ENCODE measurements at regions not wholly inside any gene's neighbourhood (a gene's known extent, or its start where the extent isn't known, plus 50 kb on each side); places are given as distances from the start of the nearest gene placed in this dataset.

DNA sequence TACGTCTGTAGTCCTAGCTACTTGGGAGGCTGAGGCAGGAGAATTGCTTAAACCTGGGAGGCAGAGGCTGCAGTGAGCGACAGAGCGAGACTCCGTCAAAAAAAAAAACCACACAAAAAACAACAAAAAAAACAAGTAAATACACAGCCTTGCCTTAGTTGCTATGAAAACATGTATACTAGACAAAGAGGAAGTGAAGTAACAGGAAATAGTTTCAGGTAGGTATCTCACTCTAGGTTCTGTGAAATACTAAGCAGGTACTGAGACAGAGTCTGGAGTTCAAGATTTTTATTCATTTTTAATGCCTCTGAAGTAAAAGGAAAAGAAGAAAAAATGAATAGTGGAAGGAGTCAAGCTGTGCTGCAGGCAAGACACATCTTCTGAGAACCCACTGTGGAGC is 687.9 kb upstream of the RGMB start:
- DNase-seq: no peak

DNA sequence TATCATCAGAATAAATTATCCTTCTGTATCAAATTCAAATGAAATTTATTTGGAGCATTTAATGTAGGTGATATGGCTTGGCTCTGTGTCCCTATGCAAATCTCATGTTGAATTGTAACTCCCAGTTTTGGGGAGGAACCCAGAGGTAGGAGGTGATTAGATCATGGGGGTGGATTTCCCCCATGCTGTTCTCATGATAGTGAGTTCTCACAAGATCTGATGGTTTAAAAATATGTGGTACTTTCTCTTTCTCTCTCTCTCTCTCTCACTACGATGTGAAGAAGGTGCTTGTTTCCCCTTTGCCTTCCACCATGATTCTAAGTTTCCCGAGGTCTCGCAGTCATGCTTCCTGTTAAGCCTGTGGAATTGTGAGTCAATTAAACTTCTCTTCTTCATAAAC is 678.4 kb upstream of the RGMB start:
- DNase-seq: no peak

DNA sequence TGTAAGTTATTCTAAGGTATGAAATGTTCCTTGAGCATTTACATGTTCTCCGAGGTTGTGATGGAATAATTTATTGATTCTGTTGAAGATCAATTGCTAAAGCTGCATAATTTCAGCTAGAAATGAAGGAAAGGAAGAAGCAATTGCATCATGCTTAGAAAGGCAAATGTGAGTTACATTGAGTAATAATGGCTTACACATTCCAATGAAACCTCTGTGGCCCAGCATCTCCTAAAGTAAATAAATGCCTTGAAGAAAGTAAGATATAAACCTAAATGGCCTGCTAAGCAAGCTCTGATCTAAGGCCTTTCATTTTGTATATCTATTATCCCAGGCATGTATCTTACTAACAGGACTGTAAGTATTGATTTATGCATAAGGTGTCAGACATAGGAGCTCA is 677.3 kb upstream of the RGMB start:
- no peak for DNase-seq

DNA sequence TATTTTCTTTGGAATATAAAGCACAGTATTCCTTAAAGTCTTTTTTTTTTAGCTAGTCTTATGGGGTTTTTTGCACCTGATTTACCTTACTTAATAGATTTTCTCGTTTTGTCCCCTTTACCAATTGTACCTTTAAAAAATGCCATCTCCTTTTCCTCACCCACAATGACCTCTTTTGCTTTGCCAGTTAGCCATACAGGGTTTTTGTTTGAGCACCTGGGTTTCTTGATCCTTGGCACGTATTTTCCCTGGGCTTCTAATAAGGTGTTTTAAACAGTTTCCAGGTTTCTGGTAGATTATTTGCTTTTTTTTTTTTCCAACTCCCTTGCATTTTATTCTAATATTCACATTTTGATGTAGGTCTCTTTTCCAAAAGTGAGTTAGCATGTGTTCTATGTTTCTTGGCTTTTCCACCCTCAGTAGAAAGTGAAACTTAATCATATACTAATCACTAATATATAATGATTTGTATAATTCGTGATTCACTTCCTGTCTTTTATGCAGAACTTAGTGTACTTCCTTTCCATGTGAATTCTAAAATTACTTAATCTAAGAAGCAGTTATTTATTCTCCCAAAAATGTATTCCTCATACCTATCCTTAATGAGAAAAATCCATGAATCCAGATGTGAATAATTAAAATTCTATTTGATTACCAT is 673.9 kb upstream of the RGMB start:
- DNase-seq: no peak

DNA sequence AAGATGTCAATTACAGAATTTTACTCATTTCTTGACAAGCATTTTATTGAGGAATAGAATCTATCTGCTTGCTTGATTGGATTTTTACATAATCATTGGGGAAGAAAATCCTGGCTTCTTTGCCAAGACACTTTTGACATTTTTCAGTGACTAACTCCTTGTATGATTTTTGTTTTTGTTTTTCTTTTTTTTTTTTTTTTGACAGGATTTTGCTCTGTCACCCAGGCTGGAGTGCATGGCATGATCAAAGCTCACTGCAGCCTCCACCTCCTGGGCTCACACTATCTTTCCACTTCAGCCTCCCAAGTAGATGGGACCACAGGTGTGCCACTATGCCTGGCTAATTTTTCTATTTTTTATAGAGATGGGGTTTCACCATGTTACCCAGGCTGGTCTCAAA is 672.3 kb upstream of the RGMB start:
- no peak for DNase-seq

DNA sequence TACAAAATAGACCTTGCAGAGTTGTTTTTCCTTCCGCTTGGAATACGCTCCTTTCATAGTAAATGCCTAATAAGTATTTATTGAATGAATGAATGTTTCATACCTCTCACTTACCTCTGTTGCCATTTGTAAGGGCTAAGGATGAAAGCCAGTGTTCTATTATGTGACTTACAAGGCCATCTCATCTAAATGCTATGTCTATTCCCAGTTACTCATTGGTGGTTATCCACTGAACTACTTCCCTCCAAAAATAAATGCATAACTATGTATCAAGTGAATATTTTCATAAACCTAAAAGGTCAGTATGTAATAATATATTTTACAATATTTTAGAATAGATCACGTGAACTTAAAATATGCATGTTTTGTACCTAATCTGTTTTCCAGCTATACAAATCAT is 670.5 kb upstream of the RGMB start:
- DNase-seq: no peak

DNA sequence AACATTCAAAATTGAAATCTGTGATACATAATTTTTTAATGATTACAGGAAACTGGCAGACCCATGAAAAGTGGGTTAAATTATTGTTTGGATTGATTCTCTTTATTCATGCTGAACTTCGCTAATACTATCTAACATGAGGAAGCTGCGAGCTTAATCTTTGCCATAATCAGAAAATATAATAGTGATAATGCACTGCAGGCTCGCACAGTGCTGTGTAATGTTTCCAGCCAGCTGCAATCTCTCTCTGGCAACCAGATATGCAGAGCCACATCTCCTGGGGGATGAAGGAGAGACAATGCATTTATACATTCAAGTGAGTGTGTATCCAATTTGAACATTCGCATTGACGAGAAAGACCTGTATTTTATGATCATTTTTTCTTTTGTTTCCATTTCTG is 669.7 kb upstream of the RGMB start:
- no peak for DNase-seq

DNA sequence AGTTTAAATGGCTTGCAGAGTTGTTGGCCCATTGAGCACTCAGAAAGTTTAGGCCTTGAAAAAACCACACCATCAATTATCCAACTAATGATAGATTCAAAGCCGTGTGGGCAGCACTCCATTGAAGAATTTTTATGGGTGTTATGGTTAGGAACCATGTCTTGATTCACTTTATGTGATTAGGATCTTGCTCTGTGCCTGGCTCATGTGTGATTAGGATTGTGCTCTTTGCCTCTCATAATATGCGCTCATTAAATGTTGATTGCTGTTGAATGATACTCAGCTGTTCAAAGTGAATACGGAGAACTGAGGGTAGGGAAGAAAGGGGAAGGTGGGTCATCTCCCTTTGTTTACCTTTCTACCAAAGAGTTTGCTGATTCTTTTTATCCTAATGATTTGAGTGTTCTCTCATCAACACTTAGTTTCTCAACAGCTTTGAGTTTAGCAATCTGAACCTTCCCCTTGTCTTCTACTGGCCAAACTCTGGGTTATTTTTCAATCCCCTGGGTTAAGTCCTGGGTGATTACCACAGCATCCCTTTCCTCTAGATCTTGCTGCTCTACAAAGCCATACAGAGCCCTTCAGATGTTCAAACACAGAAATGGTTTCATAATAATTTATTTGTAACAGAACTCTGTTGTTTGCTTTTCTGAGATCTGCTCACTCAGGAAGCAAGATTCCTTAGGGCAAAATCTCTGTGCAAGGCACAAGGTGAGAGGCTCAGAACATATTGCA is 668.8 kb upstream of the RGMB start:
- DNase-seq: no peak

DNA sequence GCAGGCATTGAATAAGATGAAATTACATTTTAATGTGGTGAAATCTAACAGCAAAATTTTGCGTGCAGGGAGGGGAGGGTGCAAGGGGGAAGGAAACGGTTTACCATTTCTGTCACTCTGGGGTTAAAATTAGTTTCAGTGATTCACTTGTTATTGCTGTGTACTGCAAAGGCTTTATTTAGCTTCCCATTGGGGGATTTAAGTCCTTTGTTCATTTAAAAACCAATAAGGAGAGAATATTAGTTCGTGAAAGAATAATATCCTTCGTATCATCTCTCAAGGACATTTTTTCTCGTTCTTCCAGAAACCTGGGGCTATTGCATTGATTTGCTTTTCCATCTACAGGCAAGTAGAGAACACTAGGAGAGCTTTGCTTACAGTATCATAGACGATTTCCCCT is 667.8 kb upstream of the RGMB start:
- DNase-seq: no peak

DNA sequence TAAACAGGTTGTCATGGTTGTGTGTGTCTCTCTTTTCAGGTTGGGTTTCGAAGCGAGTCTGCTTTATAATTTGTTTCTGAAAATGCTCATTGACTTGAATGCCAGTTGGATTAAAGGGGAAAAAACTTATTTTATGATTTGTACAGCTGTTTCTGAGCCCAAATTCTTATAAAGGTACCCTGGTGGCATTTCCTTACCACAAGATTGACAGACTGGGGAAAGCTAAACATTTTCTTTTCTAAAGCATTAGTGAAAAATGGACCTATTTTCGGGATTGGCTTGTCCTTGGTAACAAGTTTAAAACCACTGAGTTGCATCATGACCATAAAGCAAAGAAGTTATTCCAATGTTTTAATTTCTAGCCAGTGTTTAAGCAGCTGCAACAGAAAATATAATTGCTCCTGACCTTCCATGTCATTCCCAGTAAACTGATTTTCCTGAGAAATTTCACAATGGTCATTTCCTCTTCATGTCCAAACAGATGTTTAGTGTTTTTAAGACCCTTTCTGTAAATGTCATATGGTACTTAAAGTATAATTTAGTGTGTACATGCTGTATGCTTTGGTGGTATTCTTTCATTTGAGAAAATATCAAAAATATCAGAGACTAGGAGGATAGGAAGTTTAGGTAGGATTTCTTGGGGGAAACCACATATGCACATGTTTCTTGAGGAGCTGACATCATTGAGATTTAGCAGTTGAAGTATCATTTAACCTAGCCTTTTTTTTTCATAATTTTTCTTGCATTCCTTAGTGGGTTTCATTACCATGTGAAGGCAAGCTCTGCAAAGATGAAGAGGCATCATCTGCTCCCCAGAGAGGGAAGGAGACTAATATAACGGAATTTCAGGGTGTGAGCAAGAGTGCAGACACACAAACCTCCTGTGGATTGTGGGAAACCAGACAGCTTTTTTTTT is 667.1 kb upstream of the RGMB start:
- DNase-seq: no peak

DNA sequence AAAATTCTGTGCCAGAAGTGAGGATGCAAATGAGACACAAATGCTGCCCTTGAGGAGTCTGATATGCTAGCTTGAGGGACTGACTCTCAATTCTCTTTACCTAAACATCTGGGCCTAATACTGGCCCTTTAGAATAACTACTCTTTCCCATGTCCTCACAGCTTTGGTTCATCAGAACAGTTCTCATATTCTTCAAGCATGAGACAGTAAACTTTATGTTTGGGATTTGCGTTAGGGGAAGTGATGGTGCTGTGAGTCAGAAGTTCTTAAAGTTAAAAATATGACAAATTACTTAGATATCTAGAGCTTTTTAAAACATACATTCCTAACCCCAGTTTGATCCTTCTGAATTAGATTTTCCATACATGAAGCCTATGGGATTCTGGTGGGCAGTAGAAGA is 665.0 kb upstream of the RGMB start:
- DNase-seq: no peak

DNA sequence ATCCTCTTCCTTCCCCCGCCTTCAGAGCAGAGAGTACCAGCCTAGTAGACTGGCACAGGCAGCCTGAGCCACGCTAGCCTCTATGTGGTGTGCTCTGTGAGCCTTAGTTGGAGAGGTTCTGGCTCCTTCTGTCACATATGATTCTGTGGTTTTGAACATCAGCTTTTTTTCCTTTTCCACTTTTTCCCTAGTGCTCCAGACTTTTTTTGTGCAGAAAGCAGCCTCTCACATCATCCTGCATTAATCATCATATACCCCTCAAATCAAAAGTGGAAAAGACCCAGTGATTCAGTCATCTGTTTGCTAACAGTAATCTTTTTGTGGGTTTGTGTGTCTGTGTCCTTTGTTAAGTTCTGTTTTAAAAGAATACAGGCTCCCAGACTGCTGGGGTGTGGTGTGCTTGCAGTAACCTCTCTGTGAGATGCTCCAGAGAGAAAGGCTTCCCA is 663.9 kb upstream of the RGMB start:
- DNase-seq: no peak

DNA sequence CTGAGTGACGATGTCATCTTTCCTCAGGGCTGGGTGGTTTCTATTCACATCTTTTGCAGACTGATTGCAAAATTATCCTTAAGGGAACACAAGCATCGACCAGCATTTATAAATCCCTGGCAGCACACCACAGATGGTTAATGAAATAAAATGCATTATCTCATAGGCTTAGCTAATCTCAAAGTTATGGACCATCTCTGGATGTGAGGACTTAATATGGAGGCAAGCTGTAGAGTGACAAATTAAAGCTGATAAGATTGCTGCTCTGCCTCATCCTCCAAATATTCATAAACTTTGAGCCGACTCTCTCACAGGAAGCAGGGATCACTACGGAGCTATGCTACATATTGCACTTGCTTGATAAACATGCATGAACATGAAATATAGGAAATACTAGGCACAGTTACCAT is 663.2 kb upstream of the RGMB start:
- DNase-seq: peak in 1 of 2 experiments; percentile 2

DNA sequence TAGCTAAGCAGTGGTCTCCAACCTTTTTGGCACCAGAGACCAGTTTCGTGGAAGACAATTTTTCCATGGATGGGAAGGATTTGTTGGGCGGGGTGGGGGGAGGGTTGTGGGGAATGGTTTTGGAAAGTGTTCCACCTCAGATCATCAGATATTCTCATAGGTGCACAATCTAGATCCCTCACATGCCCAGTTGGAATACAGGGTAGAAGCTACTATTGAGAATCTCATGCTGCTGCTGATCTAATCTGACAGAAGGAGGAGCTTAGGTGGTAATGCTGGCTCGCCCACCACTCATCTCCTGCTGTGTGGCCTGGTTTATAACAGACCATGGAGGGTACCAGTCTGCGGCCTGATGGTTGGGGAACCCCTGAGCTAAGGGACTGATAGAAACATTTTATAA is 662.7 kb upstream of the RGMB start:
- no peak for DNase-seq

DNA sequence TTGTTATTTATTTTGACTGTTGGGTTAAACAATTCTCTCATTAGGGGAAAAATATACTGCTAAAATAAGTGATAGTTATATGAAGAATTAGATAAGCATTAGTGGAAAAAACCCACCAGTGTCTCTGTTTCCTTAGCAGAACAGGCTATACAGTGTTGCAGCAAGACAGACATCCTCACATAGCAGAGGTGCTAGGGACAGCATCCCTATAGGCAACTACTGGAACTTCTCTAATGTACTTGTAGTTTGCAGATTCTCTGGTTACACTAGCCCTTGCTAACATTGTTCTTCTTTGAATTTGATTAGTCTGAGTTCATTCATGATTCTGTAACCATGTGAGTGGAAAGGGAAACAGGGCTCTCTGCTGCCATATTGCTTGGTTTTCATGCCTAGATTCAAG is 661.8 kb upstream of the RGMB start:
- DNase-seq: no peak

DNA sequence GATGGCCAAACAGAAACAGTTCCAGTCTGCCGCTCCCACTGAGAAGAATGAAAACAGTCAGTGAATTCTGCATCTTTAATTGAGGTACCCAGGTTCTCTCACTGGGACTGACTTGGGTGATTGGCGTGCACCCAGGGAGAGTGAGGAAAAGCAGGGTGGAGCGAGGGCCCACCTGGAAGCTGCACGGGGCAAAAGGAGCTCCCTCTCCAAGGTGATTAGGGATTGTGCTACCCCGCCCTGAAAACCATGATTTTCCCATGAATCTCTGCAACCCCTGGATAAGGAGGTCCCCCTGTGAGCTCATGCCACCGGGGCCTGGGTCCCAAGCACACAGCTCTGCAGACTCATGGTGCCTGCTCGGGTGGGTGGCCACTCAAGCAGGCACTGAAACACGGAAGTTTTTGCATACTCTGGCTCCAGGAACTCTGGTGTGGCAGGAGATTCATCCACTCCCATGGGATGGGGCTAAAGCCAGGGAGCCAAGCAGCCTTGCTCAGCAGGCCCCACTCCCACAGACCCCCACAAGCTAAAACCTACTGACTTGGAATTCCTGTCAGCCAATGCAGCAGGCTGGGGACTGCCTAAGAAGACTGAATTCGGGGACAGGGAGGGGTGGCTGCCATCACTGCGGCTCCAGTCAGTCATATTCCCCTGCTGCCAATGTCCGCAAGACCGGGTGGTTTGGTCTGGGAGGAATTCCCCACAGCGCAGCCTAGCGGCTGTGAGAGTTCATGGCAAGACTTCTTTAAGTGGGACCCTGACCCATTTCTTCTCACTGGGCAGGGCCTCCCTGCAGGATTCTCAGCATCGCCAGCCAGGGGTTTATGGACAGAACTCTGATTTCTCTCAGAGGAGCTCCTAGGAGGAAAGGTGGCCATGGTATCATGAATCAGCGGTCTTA is 652.2 kb upstream of the RGMB start:
- no peak for DNase-seq

DNA sequence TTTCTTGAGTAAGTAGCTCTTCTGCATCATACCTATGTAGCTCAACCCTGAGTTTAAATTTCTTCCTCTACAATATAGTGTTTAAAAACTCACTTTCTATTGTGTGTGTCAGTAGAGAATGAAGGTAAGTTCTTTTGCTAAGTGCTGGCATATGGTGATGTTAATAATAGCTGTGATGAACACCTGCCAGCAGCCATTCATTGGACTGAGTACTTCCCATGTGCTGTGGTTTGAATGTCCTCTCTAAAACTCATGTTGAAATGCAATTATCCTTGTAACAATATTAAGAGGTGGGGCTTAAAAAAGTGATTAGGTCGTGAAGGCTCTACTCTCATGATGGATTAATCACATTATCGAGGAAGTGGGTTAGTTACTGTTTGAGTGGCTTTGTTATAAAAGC is 645.2 kb upstream of the RGMB start:
- DNase-seq: peak; percentile 80 to 96

DNA sequence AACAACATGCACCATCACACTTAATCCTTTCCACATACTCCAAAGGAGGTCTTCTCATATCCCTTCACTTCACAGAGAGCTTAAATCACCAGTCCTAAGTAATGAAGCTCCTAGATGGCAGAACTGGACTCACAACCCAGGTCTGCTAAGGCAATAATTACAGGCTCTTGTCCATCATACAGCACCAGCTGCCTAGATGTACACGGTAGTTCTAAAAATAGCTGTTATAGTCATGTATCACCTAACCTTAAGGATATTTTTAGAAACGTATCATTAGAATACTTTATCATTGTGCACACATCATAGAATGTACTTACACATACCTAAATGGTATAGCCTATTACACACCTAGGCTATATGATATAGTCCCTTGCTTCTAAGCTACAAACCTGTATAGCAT is 644.6 kb upstream of the RGMB start:
- no peak for DNase-seq

DNA sequence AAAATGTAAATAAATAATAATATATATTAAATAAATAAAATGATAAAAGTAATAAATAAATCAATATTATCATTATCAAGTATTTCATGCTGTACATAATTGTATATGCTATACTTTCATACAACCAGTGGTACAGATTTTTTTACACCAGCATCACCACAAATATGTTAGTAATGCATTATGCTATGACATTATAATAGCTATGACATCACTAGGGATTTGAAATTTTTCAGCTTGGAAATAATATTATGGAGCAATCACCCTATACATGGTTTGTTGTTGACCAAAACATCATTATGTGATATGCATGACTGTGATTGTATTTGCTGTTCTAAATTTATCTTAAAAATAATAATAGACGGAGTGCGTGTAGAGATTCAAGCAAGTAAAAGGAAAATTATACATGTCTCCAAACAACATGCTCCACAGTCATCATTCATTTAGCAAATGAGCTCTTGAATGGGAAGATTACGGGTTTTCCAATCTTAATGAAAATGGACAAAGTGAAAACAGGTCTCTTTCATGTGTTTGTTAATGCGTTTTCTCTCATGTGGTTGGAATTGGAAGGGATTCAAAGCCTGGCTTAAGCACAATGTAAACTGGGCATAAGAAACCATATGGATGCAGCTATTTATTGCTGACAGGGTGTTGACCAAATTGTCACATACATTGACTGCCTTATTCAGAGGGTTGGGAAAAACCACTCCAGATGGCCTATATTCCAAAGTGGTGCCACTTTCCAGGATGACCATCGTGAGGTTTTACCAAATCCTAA is 643.0 kb upstream of the RGMB start:
- no peak for DNase-seq

DNA sequence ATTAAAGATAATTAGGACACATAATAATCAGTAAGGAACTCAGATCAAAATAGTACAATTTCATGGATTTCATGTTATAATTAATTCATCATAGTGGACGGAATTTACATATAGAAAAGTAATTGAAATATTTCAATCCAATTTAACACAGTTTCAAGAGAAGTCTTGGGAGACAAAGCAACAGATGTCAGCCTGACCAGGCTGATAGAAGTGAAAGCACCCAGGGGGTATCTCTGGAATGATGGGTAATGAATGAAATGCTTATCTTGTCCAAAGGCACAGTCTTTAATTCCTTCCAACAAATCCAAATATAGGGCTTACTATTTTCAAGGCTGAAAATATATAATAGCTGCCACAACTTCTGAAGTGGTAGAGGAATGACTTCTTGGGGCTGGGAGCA is 629.3 kb upstream of the RGMB start:
- no peak for DNase-seq

DNA sequence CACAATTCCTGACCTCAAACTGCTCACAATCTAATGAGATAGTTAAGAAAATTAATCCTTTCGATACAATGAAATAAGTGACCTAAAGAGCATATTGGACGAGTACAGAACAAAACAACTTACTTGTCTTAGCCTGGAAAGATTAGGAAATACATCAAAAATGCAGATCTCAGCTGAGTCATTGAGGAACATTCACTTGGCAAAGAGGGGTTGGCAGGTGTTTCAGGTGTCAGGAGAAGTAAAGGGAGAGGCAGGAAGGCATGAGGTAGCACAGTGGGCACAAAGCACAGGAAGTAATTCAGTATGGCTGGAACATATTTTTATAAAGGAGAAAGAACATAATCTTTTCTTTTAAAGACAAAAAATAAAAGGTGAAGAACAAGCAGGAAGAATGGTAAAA is 628.8 kb upstream of the RGMB start:
- DNase-seq: no peak

DNA sequence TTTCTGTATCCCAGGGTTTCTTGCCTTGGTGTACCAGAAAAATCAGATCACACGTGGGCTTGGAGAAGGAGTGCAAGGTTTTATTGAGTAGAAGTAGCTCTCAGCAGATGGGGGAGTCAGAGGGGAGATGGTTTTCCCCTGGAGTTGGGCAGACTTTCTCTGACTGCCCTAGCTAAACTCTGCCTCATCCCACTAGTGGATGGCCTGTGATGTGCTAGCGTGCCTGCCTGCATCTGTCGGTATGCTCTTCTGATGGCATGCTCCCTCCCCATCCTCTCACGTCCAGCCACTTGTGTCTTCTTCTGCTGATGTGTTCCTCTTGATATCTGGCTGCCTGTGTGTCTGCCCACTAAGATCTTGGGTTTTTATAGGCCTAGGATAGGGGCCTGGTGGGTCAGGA is 616.1 kb upstream of the RGMB start:
- no peak for DNase-seq
